BE2C (cell line): ENCODE measurements at regions not wholly inside any gene's neighbourhood (a gene's known extent, or its start where the extent isn't known, plus 50 kb on each side); places are given as distances from the start of the nearest gene placed in this dataset.

Source experiments
- DNase-seq: peaks from one replicate; pipeline ENCODE4 v3.0.0-alpha.2; 2020
- H3K27me3 ChIP-seq: fragments of 250-450 bp; sonication (Bioruptor Pico); 2 replicates; pipeline ENCODE4 v1.5.1; 2020; ENCODE audit warnings: mild to moderate bottlenecking
- H3K36me3 ChIP-seq: fragments of 250-450 bp; sonication (Bioruptor Pico); 2 replicates; pipeline ENCODE4 v1.5.1; 2020; ENCODE audit warnings: mild to moderate bottlenecking
- H3K4me1 ChIP-seq: fragments of 250-450 bp; sonication (Bioruptor Pico); 2 replicates; pipeline ENCODE4 v1.5.1; 2020
- H3K4me3 ChIP-seq: 2 replicates; pipeline ENCODE4 v1.5.1; 2011; ENCODE audit warnings: low read depth, low read length
- H3K9me3 ChIP-seq: fragments of 250-450 bp; sonication (Bioruptor Pico); 2 replicates; pipeline ENCODE4 v1.5.1; 2020
- CTCF ChIP-seq: IDR thresholded peaks from 2 replicates; pipeline ENCODE4 v1.5.1; 2012; ENCODE audit warnings: mild to moderate bottlenecking, low read depth, low read length

- Histone ChIP-seq H3K36me3 (no peaks in the 10 kb centered on the region), H3K27me3 (no peaks in the 10 kb centered on the region), H3K4me3 (no peak overlapping the region), H3K9me3 (no peaks in the 10 kb centered on the region; the same call in none of the 2 replicates), H3K4me1 (no peaks in the 10 kb centered on the region)
- DNase-seq = no peak
- no peak for TF ChIP-seq CTCF
These were observed 1114.1 kb downstream of the BRD1 start for GRCh38 chr22:48713272-48714205.

GRCh38 chr22:48712558-48713271 is 1115.0 kb downstream of the BRD1 start:
- Histone ChIP-seq H3K27me3 (no peaks in the 10 kb centered on the region), H3K36me3 (no peaks in the 10 kb centered on the region), H3K4me1 (no peaks in the 10 kb centered on the region), H3K4me3 (no peak overlapping the region), H3K9me3 (no peaks in the 10 kb centered on the region; the same call in none of the 2 replicates)
- TF ChIP-seq CTCF = no peak
- DNase-seq = no peak

DNA sequence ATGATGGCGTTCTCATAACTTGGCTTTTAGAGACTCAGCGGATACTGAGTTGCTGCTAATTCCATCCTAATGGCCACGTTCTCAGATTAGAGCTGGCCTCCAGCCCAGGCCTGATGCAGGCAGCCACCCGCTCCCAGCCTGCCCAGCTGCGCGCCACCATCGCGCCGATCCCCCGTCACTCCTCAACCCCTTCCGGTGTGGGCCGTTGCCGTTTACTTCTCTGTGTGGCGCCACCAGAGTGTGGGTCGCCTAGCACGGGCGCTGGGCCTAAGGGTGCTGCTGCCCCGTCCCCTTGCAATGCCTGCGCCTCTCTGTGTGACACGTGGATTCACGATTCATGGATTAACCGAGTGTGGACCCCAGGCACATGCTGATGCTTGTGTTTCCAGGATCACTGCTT is 1116.0 kb downstream of the BRD1 start:
- H3K4me3 ChIP-seq = no peak overlapping the region
- no peaks in the 10 kb centered on the region; the same call in none of the 2 replicates for H3K9me3 ChIP-seq
- no peaks in the 10 kb centered on the region for H3K36me3 ChIP-seq
- no peaks in the 10 kb centered on the region for H3K27me3 ChIP-seq
- H3K4me1 ChIP-seq = no peaks in the 10 kb centered on the region
- no peak for TF ChIP-seq CTCF
- no peak for DNase-seq

DNA sequence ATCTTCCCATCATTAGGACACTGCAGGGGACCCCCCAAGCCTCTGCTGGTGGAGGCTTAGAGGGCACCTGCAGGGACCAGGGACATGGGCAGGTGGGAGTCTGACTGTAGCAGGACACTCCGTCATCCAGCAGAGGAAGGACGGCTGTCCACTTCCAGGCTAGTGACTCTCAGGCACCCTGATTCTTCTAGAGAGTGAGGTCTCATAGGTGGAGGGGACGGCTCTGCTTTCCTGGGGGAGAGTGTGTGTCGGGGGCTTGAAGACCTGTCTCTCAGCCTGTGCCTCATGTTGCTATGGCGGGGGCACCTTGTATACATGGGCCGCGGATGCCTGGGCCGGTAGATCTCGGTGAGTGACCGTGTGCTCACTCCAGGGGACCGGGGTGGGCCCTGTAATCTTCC is 1116.6 kb downstream of the BRD1 start:
- H3K9me3 ChIP-seq = no peaks in the 10 kb centered on the region; the same call in none of the 2 replicates
- no peak overlapping the region for H3K4me3 ChIP-seq
- H3K27me3 ChIP-seq = no peaks in the 10 kb centered on the region
- H3K36me3 ChIP-seq = no peaks in the 10 kb centered on the region
- TF ChIP-seq CTCF = no peak
- DNase-seq = no peak
- no peaks in the 10 kb centered on the region for H3K4me1 ChIP-seq

DNA sequence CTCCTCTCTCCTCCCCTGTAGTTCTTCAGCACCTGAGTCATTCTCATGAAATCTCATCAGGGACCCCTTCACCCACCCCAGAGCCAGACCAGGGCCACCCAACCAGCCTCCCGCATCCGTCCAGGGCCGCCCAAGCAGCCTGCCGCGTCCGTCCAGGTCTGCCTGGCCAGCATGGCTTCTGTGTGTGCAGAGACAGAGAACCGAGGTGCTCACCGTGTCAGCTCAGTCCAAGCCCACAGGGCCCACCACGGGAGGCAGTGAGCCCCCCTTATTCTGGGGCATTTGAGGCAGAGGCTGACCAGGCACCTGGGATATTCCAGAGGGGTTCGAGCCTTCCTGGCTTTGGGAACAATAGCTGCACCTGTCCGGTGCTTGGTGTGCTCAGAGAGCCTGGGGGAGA is 1117.3 kb downstream of the BRD1 start:
- Histone ChIP-seq H3K4me3 (no peak overlapping the region), H3K27me3 (no peaks in the 10 kb centered on the region), H3K9me3 (no peaks in the 10 kb centered on the region; the same call in 1 of the 2 replicates), H3K36me3 (no peaks in the 10 kb centered on the region), H3K4me1 (no peaks in the 10 kb centered on the region)
- DNase-seq = no peak
- TF ChIP-seq CTCF = no peak
